GM13976 (cell line): ENCODE measurements at regions not wholly inside any gene's neighbourhood (a gene's known extent, or its start where the extent isn't known, plus 50 kb on each side); places are given as distances from the start of the nearest gene placed in this dataset.

ENCODE experiments used
- DNase-seq: peaks from one replicate; pipeline ENCODE4 v3.0.0; 2012; ENCODE audit warnings: low spot score
- in situ Hi-C: fragments of 300-500 bp; cut with MboI; formaldehyde crosslinking; loops from one replicate; pipeline ENCODE4 v1.12.0; 2022; ENCODE audit warnings: low sequenced_read_pairs, mixed read lengths, inconsistent platforms; ENCODE audit not compliant: unreplicated experiment
- TF ChIP-seq, protein P1 (sequence below): IDR thresholded peaks from 2 replicates; pipeline ENCODE4 v1.5.1; 2012; ENCODE audit warnings: borderline replicate concordance, mild to moderate bottlenecking; ENCODE audit not compliant: insufficient read depth; ENCODE audit errors: extremely low read depth, missing control alignments, control extremely low read depth

DNA sequence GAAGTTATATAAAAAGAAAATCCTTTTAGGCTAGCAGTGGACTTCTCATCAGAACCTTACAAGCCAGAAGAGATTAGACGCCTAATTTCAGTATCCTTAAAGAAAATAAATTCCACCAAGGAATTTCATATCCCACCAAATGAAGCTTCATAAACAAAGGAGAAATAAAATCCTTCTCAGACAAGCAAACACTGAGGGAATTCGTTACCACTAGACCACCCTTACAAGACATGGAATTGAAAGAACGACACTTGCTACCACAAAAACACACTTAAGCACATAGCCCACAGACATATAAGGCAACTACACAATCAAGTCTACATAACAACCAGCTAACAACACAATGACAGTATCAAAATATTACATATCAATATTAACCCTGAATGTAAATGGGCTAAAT is 299.2 kb downstream of the TOX3 start:
- in situ Hi-C loops: no loop called here
- no peak for DNase-seq
- TF ChIP-seq, protein P1, sequence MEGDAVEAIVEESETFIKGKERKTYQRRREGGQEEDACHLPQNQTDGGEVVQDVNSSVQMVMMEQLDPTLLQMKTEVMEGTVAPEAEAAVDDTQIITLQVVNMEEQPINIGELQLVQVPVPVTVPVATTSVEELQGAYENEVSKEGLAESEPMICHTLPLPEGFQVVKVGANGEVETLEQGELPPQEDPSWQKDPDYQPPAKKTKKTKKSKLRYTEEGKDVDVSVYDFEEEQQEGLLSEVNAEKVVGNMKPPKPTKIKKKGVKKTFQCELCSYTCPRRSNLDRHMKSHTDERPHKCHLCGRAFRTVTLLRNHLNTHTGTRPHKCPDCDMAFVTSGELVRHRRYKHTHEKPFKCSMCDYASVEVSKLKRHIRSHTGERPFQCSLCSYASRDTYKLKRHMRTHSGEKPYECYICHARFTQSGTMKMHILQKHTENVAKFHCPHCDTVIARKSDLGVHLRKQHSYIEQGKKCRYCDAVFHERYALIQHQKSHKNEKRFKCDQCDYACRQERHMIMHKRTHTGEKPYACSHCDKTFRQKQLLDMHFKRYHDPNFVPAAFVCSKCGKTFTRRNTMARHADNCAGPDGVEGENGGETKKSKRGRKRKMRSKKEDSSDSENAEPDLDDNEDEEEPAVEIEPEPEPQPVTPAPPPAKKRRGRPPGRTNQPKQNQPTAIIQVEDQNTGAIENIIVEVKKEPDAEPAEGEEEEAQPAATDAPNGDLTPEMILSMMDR: no peak

DNA sequence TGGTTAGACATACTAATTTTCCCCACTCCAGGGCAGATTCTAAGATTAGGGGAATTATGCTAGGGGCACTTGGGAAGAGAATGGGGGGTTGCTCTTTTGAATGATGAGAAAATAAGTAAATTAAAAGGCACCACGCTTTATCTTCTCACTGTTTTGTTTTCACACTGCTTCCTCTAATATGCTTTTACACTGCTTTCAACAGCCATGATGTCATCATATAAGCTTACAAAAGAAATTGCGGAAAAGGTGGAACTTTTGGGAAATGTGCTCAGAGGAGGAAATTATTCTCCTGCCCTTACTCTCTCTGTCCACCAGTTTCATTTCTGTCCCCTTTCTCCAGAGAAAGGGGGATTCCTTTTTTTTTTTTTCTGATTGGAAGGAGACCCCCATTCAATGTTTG is 308.2 kb downstream of the TOX3 start:
- in situ Hi-C loops: no loop called here
- no peak for DNase-seq
- TF ChIP-seq, protein P1: no peak

DNA sequence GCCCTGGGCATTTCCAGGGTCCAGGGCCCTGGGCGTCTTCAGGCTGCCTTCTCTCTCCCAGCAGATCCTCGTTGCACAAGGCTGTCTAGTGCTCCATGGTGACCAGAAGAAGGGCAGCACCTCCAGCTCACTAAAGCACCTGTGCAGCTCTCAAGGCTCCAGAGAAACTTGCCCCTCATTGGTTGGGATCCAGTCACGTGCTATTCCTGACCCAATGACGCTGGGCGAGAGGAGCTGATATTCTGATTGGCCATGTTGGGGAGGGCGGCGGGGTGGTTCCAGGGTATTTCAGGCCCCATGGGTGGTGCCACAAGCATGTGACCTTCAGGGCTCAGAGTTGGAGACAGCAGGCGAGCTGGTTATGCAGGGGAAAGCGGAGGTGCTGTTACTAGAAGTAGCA is 309.1 kb downstream of the TOX3 start:
- DNase-seq: no peak
- in situ Hi-C loops: no loop called here
- TF ChIP-seq, protein P1: no peak

DNA sequence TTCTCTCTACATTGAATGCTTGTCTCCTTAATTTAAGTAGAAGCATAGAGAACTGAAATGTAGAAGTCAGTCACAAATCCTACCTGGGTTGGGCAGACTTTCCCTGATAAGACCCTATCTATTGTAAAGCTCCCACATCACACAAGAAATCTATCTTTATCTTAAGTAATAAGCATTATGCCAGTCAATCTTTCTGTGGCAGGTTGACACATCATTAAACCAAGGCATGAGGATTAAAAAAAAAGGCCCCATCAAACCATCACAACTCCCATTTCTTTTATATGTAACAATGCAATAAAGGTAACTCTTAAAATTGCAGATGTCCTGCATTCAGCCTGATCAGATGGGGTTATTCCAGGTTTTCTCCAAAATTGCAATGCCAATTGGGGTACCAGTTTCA is 311.8 kb downstream of the TOX3 start:
- TF ChIP-seq, protein P1: no peak
- DNase-seq: no peak
- in situ Hi-C loops: no loop called here

DNA sequence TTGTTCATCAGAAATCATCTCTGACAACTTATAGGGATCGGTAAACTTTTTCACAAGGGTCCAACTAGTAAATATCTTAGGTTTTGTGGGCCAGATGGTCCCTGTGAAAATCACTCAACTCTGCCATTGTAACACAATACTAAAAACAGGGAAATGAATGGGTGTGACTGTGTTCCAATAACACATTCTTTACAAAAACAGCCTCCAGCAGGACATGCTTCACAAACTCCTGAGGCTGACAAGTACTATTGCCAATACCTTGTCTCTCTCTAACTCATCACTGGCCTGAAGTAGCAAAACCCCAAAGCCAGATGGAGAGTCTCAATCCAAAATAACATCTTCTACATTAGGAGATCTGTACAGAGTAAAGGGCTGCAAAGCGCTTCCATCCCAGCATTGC is 312.3 kb downstream of the TOX3 start:
- TF ChIP-seq, protein P1: no peak
- in situ Hi-C loops: no loop called here

DNA sequence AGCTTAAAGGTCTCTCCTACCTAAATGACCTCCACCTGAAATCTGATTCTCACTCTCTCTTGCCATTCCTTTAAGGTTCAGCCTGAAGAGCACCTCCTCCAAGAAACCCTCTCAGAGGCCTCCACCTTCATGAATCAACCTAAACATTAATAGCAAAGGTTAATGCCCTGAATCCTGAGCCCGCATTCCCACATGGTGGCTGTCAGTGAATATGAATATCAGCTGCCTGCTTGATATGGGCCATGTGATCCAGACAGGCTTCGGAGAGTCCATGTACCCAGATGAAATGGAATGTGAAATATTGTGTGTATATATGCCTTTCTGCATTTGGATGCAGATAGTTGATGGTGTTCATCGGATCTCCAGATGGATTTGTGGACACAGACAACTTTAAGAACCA is 317.5 kb downstream of the TOX3 start:
- in situ Hi-C loops: no loop called here
- no peak for DNase-seq
- TF ChIP-seq, protein P1: no peak

More for the DNA sequence above, 312.3 kb downstream of the TOX3 start:
- no peak for DNase-seq

DNA sequence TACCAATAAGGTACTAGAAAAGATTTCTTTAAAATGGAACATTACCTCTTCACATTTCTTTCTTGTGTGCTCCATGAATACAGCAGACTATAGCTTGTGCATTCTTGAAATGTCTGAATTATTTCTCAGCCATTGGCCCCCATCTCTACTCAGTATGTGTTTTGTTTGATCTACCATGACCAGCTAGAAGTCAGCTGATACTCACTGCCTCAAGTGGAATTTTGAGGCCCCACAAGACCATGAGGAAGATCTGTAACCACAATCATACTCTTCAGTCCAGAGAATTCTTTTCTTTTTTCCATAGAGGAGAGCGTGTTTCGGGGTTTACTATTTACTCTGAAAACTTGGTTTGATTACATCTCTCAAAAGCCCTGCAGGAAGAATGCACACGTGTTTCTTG is 319.1 kb downstream of the TOX3 start:
- DNase-seq: no peak
- in situ Hi-C loops: no loop called here
- TF ChIP-seq, protein P1: no peak
